IPS-18a (cell line): ENCODE measurements at regions not wholly inside any gene's neighbourhood (a gene's known extent, or its start where the extent isn't known, plus 50 kb on each side); places are given as distances from the start of the nearest gene placed in this dataset.

Source experiments
- H3K27ac ChIP-seq: one replicate; pipeline ENCODE4 v1.5.1; 2013; ENCODE audit warnings: low read length
- H3K27me3 ChIP-seq: one replicate; pipeline ENCODE4 v1.6.1; 2013; ENCODE audit warnings: mild to moderate bottlenecking, low read length; ENCODE audit not compliant: control insufficient read depth, insufficient read depth
- H3K36me3 ChIP-seq: one replicate; pipeline ENCODE4 v1.6.1; 2013; ENCODE audit warnings: low read depth, low read length; ENCODE audit not compliant: control insufficient read depth
- H3K4me1 ChIP-seq: one replicate; pipeline ENCODE4 v1.6.1; 2013; ENCODE audit warnings: low read depth, low read length; ENCODE audit not compliant: control insufficient read depth
- H3K4me3 ChIP-seq: one replicate; pipeline ENCODE4 v1.5.1; 2013; ENCODE audit warnings: low read length
- H3K9ac ChIP-seq: one replicate; pipeline ENCODE4 v1.6.1; 2013; ENCODE audit warnings: mild to moderate bottlenecking, low read length, moderate library complexity
- H3K9me3 ChIP-seq: one replicate; pipeline ENCODE4 v1.6.1; 2013; ENCODE audit warnings: low read depth, low read length; ENCODE audit not compliant: control insufficient read depth

GRCh38 chr4:91936311-91936710 is 367.5 kb upstream of the GRID2 start:
- Histone ChIP-seq H3K27ac (no peak overlapping the region), H3K4me1 (peaks cover 27% of the 10 kb centered on the region), H3K36me3 (no peaks in the 10 kb centered on the region), H3K27me3 (peaks cover 60% of the 10 kb centered on the region), H3K9ac (no peak overlapping the region), H3K9me3 (no peaks in the 10 kb centered on the region), H3K4me3 (no peak overlapping the region)

- H3K4me1 ChIP-seq: peaks cover 5% of the 10 kb centered on the region
- no peak overlapping the region for H3K27ac ChIP-seq
- no peak overlapping the region for H3K9ac ChIP-seq
- H3K4me3 ChIP-seq: no peak overlapping the region
- no peaks in the 10 kb centered on the region for H3K27me3 ChIP-seq
- H3K36me3 ChIP-seq: no peaks in the 10 kb centered on the region
- no peaks in the 10 kb centered on the region for H3K9me3 ChIP-seq
Observed at GRCh38 chr4:91957963-91958362, 345.8 kb upstream of the GRID2 start.

GRCh38 chr4:91958596-91958995 is 345.2 kb upstream of the GRID2 start:
- Histone ChIP-seq H3K27ac (no peak overlapping the region), H3K9ac (no peak overlapping the region), H3K27me3 (no peaks in the 10 kb centered on the region), H3K9me3 (no peaks in the 10 kb centered on the region), H3K36me3 (no peaks in the 10 kb centered on the region), H3K4me1 (peaks cover 5% of the 10 kb centered on the region), H3K4me3 (no peak overlapping the region)

- no peaks in the 10 kb centered on the region for H3K27me3 ChIP-seq
- peaks cover 5% of the 10 kb centered on the region for H3K4me1 ChIP-seq
- no peak overlapping the region for H3K9ac ChIP-seq
- no peak overlapping the region for H3K4me3 ChIP-seq
- H3K27ac ChIP-seq: no peak overlapping the region
- H3K9me3 ChIP-seq: no peaks in the 10 kb centered on the region
- no peaks in the 10 kb centered on the region for H3K36me3 ChIP-seq
Observed at GRCh38 chr4:91961504-91961903, 342.3 kb upstream of the GRID2 start.

GRCh38 chr4:91963486-91963885 is 340.3 kb upstream of the GRID2 start:
- H3K4me1 ChIP-seq: peaks cover under 1% of the 10 kb centered on the region
- no peak overlapping the region for H3K9ac ChIP-seq
- no peaks in the 10 kb centered on the region for H3K9me3 ChIP-seq
- H3K27me3 ChIP-seq: no peaks in the 10 kb centered on the region
- no peak overlapping the region for H3K27ac ChIP-seq
- no peaks in the 10 kb centered on the region for H3K36me3 ChIP-seq
- H3K4me3 ChIP-seq: no peak overlapping the region

- Histone ChIP-seq H3K4me1 (no peaks in the 10 kb centered on the region), H3K36me3 (no peaks in the 10 kb centered on the region), H3K9me3 (no peaks in the 10 kb centered on the region), H3K27ac (no peak overlapping the region), H3K9ac (no peak overlapping the region), H3K4me3 (no peak overlapping the region), H3K27me3 (no peaks in the 10 kb centered on the region)
Observed at GRCh38 chr4:91965166-91965565, 338.6 kb upstream of the GRID2 start.

- Histone ChIP-seq H3K4me3 (no peak overlapping the region), H3K9me3 (no peaks in the 10 kb centered on the region), H3K27ac (no peak overlapping the region), H3K36me3 (no peaks in the 10 kb centered on the region), H3K4me1 (no peaks in the 10 kb centered on the region), H3K27me3 (no peaks in the 10 kb centered on the region), H3K9ac (no peak overlapping the region)
Observed at GRCh38 chr4:91973479-91974153, 330.1 kb upstream of the GRID2 start.

GRCh38 chr4:91984466-91984865 is 319.3 kb upstream of the GRID2 start:
- Histone ChIP-seq H3K36me3 (no peaks in the 10 kb centered on the region), H3K27me3 (no peaks in the 10 kb centered on the region), H3K4me1 (no peaks in the 10 kb centered on the region)

GRCh38 chr4:91989914-91990313 is 313.9 kb upstream of the GRID2 start:
- Histone ChIP-seq H3K9ac (no peak overlapping the region), H3K27me3 (no peaks in the 10 kb centered on the region), H3K4me3 (no peak overlapping the region), H3K4me1 (no peaks in the 10 kb centered on the region), H3K36me3 (no peaks in the 10 kb centered on the region), H3K9me3 (no peaks in the 10 kb centered on the region), H3K27ac (no peak overlapping the region)

More at GRCh38 chr4:91984466-91984865, 319.3 kb upstream of the GRID2 start:
- Histone ChIP-seq H3K9ac (no peak overlapping the region), H3K27ac (no peak overlapping the region), H3K9me3 (no peaks in the 10 kb centered on the region), H3K4me3 (no peak overlapping the region)

- Histone ChIP-seq H3K36me3 (no peaks in the 10 kb centered on the region), H3K4me3 (no peak overlapping the region), H3K9ac (no peak overlapping the region), H3K4me1 (no peaks in the 10 kb centered on the region), H3K9me3 (no peaks in the 10 kb centered on the region), H3K27ac (no peak overlapping the region), H3K27me3 (no peaks in the 10 kb centered on the region)
Observed at GRCh38 chr4:91990726-91991125, 313.0 kb upstream of the GRID2 start.

GRCh38 chr4:91997045-91997444 is 306.7 kb upstream of the GRID2 start:
- Histone ChIP-seq H3K4me1 (no peaks in the 10 kb centered on the region), H3K27me3 (no peaks in the 10 kb centered on the region), H3K9me3 (no peaks in the 10 kb centered on the region), H3K4me3 (no peak overlapping the region), H3K27ac (no peak overlapping the region), H3K36me3 (no peaks in the 10 kb centered on the region), H3K9ac (no peak overlapping the region)
